NCI-H345 treated with DMSO at 0.1 percent for 48 hours (cell line): ENCODE measurements at regions not wholly inside any gene's neighbourhood (a gene's known extent, or its start where the extent isn't known, plus 50 kb on each side); places are given as distances from the start of the nearest gene placed in this dataset.
"Not testable (repeated sequence)": the region's sequence is repeated elsewhere in the genome, so short reads cannot be mapped to it uniquely, and the experiment has no call there.

Source experiments
- DNase-seq: peaks from one replicate; lab custom pipeline; 2025; ENCODE audit not compliant: unreplicated experiment; lab: John Stamatoyannopoulos, UW

DNA sequence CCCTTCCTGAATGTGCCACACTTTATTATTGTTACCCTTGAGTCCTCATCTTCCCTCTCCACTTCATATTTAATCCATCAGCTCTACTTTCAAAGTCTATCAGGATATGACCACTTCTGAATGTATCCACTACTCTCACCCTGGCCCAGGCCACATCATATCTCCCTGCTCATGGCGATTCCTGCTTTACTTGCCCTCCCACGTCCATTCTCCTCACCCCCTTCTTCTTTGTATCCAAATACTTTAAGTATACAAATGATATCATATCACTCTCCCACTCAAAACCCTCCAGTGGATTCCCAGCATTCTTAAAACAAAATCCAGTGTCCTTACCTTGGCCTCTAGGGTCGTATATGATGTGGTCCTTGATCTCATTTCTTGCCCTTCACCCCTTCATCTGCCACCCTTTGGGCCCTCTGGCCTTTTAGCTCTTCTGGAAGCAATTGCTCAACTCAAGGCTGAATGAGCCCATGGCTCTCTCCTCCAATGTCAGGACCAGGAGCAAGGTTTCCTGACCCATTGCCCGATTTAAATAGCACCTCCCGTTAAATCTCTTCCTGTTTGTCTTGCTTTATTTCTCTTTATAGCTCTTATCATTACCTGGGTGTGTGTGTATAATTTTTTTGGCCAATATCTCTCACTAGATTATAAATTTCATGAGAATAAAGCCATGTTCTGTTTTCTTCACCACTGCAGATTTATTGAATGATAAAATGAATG lies 205.9 kb upstream of the ECI2 start:
- no peak for DNase-seq

DNA sequence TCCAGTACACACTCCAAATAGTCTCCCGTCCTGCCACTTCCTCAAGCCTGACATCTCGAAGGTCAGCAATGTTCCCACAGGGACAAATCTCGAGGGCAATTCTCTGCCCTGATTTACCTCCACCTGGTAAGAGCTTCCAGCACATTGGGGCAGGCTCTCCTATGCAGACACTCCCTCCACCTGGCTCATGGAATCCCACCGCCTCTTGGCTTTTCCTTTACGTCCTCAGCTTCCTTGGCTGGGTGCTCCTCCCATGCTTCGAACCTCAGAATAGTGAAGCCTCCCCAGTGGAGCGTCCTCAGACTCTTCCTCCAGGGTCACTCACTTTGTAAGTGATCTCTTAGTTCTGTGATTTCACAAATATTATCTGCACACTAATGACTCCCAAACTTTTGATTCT lies 205.2 kb upstream of the ECI2 start:
- no peak for DNase-seq

DNA sequence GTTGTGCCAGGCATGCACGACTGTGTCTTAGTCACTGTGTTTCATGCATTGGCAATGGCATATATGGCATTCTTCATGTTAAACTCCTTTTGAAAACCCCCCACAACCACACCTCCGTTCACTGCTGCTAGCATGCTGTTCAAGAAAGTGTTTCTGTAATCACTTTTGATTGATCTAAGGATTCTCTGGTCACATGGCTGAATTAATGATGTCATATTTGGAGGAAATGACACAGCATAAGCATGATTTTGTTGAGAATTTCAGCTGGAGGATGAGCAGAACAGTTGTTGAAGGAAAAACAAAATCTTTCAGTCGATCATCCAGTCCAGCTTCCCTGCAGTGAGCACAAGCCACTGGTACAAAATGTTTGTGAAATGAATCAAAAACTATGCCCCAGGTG lies 203.5 kb upstream of the ECI2 start:
- DNase-seq, result no peak

DNA sequence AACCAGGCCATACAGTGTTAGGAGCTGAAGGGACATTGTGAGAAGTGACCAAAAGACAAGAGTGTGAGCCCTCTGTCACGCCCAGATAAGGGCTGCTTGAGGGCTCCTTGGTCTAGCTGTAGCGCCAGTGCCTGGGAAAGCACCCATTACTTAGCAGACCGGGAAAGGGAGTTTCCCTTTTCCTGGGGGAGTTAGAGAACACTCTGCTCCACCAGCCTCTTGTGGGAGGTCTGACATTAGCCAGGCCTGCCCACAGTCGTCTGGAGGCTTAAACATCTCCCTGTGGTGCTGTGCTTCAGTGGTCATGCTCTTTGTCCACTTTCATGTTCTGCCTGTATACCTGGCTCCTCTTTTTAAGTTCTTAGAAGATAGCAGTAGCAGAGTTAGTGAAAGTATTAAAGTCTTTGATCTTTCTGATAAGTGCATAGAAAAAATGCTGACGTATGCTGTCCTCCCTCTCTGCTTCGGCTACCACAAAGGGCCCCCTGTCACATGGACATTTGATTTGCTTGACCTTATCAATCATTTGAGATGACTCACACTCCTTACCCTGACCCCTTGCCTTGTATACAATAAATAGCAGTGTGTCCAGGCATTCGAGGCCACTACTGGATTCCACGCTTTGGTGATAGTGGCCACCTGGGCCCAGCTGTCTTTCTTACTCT lies 201.5 kb upstream of the ECI2 start:
- no peak for DNase-seq

DNA sequence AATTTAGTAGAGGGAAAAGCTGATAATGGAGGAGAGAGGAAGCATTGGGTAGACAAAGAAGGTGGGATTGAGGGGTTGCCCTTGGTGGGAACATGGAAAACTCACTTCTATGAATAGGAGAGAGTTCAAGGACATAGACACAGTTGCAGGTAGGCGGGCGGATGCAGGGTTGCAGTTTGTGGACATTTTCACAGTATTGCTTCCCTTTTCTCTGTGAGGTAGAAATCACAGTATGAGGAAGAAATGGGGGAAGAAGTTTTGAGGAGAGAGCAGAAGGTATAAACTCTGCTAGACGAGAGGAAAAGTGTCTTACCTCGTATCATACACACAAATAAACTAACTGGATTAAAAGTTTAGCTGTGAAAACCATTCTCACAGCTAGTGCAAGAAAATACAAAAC lies 200.7 kb upstream of the ECI2 start:
- DNase-seq, result no peak

DNA sequence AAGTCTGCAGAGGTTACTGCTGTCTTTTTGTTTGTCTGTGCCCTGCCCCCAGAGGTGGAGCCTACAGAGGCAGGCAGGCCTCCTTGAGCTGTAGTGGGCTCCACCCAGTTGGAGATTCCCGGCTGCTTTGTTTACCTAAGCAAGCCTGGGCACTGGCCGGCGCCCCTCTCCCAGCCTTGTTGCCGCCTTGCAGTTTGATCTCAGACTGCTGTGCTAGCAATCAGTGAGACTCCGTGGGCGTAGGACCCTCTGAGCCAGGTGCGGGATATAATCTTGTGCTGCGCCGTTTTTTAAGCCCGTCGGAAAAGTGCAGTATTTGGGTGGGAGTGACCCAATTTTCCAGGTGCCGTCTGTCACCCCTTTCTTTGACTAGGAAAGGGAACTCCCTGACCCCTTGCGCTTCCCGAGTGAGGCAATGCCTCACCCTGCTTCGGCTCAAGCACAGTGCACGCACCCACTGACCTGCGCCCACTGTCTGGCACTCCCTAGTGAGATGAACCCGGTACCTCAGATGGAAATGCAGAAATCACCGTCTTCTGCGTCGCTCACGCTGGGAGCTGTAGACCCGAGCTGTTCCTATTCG lies 198.9 kb upstream of the ECI2 start:
- not testable (repeated sequence) for DNase-seq

DNA sequence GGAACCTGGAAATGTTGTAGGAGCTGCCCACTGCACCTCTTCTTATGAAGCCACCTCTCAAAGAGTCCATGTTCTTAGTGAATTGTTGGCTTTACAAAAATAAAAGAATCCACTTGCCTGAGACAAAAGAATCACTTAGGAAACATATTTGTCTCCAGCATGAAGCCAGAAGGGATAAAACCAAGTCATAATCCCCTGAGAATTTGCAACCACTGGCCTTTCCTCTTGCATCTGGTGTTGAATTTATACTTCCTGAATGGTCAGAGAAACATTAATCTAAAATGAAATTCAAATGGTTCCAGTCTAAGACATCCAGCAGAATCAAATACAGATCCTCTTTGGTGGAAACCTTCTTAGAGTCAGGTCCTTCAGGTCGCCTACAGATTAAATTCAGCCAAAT lies 192.5 kb upstream of the ECI2 start:
- DNase-seq, result no peak

DNA sequence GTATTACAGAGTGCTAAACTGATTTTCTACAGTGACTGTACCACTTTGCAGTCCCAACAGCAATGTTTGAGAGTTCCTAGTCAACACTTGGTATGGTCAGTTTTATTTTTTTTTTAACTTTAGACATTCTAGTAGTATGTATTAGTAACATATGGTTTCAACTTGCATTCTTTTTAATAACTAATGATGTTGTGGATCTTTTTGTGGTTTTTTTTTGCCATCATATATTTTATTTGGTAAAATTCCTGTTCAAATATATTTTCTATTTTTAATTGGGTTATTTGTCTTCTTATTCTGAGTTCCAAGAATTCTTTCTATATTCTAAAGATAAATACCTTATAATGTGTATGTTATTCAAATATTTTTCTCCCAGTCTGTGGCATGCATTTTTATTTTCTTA lies 189.4 kb upstream of the ECI2 start:
- no peak for DNase-seq

DNA sequence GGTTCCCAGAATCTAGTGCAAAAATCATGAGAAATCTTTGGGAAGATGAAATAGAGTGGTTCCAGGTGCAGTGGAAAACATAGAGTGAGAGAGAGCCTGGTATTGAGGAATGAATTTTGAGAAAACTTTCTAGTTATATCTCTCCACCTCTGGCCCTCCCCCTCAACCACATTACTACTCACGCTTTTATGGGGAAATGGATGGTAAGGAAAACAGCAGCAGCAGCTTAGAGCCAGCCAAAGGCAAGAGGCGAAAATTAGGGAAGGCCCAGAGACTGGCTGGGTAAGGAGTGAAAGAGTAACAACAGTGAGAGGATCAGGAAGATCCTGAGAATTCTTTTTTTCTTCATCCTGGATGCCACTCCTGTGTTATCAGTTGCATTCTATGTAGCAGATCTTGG lies 187.9 kb upstream of the ECI2 start:
- DNase-seq, result no peak

DNA sequence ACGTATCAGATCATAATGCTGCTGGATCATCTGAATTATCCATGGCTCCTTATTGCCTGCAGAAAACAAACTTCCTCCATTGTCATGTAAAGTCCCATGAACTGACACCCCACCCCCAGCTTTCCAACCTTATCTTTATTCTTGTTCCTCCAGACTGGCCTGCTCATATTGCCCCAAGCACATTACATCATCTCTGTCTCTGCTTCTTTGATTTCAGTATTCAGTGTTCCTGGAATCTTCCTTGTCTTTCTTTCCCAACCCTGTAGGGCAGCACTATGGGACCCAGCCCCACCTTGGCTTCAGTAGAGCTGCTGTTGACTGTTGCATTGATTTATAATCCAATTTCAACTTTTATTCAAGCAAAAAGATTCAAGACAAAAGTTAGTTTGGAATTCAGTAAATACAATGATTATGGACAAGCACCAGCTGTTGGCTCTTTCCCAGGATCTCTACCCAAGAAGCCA lies 187.5 kb upstream of the ECI2 start:
- no peak for DNase-seq

DNA sequence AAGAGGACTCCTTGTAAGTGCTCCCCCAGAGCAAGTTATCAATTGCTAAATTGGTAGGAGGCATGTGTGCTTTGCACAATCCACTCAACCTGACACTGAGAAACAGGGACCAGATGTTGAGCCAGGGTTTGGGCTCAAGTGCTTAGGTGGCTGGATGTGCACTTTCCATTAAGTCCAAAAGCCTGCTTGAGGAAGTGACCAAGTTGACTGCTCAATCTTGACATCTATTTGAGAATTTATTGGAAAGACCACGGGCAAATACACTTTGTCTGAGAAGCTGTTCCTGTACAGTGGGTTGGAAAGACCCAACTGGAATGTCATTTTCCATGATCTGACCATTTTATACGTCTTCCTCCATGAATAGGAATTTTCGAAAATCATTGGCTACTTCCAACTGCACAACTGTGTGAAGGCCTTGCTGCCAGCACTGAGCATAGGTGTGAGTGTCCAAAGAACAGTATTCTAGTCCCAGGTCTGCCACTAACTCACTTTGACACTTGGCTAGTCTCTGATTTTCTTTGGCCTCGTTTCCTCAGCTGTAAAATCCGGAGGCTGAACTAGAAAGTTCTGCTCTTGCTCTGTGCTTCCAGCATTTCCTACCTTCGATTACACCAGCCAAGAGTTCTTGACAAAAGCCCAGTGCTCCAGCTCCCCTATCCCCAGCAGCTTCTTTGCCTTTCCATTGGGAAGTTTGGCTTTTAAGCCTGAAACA lies 186.9 kb upstream of the ECI2 start:
- no peak for DNase-seq

DNA sequence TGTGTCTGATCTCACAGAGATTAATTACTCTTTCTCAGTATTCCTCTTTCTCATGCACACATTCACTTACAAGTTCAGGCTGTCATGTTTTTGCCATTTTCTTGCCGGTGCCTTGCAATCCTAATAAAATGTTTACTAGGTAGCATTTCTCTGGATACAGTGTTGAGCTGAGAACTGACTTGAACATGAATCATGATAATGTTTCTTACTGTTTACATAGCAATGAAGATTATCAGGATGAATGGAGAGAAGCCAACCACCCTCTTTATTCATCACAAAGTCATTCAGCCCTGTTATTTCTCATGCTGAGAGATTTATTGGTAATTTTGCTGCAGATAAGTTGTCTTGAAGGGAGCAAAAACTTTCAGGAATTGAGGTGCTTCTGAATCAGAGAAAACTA lies 185.5 kb upstream of the ECI2 start:
- no peak for DNase-seq

DNA sequence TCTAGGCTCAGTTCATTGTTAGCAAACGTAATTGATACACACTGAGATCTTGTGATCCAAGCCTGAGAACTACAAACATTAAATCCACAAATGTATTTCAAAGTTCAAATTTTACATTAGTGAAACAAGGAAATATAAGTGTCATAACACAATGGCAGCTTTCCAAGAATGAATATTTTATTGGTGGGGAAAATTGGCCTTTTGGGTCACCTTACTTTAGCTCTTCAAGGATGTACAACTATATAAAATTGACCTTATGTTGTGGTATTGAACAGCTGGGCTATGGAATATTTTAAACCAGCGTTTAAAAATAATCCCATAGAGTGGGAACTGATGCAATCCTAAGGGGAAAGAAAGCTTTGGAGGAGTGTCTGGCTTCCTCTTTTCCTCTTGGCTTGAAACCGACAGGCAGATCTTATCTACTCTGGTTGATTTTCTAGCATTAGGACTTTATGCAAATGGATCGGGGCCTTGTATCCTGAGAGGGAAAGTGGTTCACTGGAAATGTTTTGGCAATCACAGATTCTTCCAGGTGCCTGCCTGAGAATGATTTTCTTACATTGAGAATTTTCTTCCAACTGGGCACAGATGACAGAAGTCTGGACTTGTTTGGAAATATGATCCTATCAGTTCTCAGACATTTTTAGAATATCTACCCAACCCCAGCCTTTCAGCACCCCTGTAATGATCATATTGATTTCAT lies 184.8 kb upstream of the ECI2 start:
- no peak for DNase-seq

DNA sequence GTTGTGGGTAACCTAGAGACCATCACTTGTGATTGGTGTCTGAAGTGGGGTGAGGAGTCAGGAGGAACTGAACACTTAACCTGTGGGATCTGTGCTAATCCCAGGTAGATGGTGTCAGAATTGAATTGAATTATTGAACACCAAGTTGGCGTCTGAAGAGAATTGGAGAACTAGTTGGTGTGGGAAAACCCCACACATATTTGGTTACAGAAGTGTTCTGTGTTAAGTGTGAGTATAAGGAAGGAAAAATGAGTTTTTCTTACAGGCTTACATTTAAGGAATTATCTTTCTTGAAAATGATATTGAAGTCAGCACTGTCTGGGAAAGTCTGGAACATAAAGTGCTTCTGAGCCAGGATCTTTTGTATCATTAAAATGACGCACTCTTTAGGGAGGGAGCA lies 182.9 kb upstream of the ECI2 start:
- DNase-seq, result no peak

DNA sequence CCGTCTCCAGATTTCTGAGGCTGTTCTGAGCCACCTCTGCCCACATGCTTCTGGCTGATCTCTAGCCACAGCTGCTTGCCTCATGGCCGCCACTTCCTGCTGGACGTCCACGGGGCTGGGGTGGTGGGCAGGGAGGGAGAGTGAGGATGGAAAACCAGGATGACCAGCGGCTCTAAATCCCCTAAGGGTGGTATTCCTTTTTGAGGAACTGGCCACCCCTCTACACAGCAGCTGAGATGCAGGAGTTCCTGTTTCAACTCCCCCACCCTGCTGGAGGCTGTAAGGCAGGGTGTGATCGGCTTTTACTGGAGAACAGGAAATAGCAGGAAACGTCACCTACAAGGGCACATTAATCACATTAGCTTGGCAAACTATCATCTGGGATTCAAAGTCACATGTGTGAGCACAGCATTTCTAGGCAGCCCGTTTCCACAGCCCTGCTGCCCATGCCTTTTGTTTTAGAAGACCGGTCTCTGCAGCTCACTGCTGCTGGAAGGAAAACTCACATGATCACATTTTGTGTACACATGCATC lies 181.6 kb upstream of the ECI2 start:
- no peak for DNase-seq

DNA sequence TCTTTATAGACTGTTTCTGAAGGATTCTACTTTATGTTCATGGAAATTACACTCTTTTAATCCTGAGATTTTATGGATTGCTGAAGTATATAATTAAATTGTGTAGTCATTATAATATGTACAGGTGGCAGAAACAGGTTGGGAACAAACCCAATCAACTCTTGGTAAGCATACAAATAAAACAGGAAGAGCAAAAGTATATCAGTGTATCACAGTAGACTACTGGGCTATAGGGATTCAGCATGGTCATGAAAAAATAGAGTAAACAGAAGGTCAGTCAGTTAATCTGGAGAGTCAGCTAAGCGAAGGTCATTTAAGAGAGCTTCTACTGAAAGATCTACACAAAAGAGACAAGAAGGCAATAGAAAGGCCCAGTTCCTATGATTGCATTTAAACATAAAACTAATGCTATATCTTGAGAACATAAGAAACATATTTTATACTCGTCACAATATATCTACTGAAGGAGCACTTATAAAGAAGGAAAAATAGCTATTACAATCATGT lies 178.9 kb upstream of the ECI2 start:
- no peak for DNase-seq

DNA sequence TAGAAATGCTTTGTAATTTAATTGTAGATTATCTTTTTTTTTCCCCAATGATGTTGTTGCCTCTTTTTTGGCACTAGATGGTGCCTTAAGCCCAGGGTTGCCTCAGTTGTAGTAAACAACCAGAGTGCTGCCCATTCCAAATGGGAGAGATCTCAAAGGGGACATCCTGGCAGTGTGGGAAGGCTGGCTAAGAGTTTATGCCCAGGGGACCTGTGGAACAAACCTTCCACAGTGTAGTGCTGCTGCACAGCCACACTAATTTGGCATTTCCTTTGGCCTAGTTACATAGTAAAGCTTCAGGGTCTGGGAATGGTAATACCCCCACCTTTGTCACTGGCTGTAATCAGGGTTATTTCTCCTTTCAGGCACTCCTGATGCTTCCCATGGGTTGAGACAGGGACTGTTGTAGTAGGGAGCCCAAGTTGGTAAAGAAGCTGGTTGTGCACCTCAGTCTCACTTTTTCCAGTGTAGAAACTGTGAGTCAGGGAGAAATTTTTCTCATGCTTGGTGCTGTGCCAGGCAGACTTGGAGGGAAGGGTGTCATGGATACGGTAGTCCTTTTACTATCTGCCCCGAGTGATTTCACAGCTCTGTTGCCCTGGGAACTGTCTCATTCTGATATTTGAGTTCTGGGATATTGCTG lies 177.8 kb upstream of the ECI2 start:
- no peak for DNase-seq

DNA sequence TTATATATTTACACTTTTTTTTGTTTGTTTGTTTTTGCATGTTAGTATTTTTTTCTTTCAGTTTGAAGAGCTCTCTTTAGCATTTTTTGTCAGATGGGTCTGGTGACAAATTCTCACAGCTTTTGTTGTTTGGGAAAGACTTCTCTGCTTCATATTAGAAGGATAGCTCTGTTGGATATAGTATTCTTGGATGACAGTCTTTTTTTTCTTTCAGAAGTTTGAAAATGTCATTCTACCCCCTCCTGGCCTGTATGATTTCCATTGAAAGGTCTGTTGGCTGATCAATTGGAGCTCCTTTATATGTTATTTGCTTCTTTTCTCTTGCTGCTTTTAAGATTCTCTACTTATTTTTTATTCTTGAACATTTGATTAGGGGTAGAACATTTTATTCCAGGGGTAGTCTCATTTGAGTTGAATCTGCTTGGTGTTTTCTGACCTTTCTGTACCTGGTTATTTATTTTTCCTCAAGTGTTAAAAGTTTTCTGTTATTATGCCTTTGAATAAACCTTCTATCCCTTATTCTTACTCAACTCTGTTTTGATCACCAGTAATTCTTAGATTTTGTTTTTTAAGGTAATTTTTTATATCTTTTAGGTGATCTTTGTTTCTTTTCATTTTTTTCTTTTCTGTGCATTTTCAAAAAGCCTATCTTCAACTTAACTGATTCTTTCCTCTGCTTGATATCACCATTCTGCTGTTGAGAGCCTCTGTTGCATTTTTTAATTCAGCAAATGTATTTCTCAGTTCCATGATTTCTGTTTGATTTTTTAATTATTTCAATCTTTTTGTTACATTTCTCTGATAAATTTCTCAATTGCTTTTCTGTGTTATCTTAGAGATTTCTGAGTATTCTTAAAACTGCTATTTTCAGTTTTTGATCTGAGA lies 176.8 kb upstream of the ECI2 start:
- no peak for DNase-seq

DNA sequence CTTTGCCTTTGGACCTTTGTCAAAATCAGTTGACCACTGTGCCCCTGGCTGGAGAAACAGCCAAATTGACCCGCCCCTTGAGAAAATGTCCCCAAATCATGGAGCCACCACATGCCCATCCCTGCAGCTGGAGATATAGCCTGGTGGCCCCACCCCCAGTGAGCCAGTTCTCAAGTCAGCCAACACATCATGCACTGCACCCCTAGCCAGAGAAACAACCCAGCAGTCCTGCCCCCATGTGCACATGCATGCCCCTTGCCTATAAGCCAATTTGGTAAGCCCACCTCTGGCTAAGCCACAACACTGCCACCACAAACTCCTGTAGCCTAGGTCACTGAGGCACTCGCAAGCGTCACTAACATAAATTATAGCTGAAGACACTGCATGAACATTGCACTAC lies 174.2 kb upstream of the ECI2 start:
- no peak for DNase-seq
